Activated naive CD8-positive, alpha-beta T cell treated with anti-CD3 and anti-CD28 coated beads, Interleukin-2, amount 50 U/mL, for 24 hours (primary cell): ENCODE measurements at regions not wholly inside any gene's neighbourhood (a gene's known extent, or its start where the extent isn't known, plus 50 kb on each side); places are given as distances from the start of the nearest gene placed in this dataset.

ENCODE experiments used
- ATAC-seq: fragments of 150-1000 bp; cut with Tn5 transposase; one replicate; pipeline ENCODE4 v1.10.0; 2021
- DNase-seq: peaks from one replicate; pipeline ENCODE4 v3.0.0; 2021
- H3K27ac Mint-ChIP-seq: one replicate; pipeline ENCODE4 v1.8.0; 2021; ENCODE audit warnings: mild to moderate bottlenecking, mixed read lengths
- H3K27me3 Mint-ChIP-seq: one replicate; pipeline ENCODE4 v1.8.0; 2021; ENCODE audit warnings: mixed read lengths
- H3K36me3 Mint-ChIP-seq: one replicate; pipeline ENCODE4 v1.8.0; 2021; ENCODE audit warnings: low read depth, mixed read lengths
- H3K4me1 Mint-ChIP-seq: one replicate; pipeline ENCODE4 v1.8.0; 2021; ENCODE audit warnings: mixed read lengths
- H3K4me3 Mint-ChIP-seq: one replicate; pipeline ENCODE4 v1.8.0; 2021; ENCODE audit warnings: mild to moderate bottlenecking, moderate library complexity, mixed read lengths
- H3K9me3 Mint-ChIP-seq: one replicate; pipeline ENCODE4 v1.8.0; 2021; ENCODE audit warnings: mixed read lengths

- Mint-ChIP-seq H3K27me3 (no peaks in the 10 kb centered on the region), H3K4me3 (no peak overlapping the region), H3K9me3 (peaks cover 8% of the 10 kb centered on the region), H3K36me3 (peaks cover 7% of the 10 kb centered on the region), H3K4me1 (peaks cover 89% of the 10 kb centered on the region), H3K27ac (peak overlapping the region; percentile 84)
- DNase-seq, result no peak
- ATAC-seq, result no peak
Measured at GRCh38 chr6:137793805-137794515, 73.1 kb upstream of the TNFAIP3 start.

DNA sequence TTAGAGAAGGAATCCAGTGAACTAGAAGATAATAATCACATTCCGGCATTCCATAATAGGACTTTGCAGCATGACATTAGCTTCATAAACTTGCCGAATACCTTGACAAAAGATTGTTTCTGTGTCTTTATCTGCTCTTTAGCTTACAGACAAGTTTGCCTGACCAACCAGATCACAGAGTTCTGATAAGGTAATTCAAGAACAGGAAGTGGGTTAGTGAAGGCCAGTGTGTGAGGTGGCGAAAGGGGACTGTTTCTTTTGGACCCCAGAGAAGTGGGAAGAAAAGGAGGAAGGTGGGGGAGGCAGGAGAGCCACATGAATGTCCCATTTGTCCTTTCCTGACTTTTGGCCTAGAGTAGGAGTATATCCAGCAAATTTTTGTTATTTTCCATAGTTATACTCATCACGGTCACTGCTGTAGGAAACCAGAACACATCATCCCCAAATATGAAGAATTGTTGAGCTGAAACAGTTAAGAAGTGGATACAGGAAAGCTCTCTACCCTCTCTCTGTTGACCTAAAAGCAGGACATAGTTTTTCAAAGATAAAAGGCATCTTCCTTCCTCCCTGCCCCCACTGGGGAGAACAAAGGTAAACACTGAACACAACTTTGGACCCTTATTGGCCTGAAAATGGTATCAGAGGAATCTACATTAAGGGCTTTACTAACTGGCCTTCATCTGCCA is 72.4 kb upstream of the TNFAIP3 start:
- DNase-seq (no peak), ATAC-seq (no peak)
- no peak overlapping the region for H3K4me3 Mint-ChIP-seq

GRCh38 chr6:137795501-137795900 is 71.6 kb upstream of the TNFAIP3 start:
- ATAC-seq, result no peak
- H3K4me3 Mint-ChIP-seq, result no peak overlapping the region
- H3K4me1 Mint-ChIP-seq, result peaks cover 90% of the 10 kb centered on the region
- H3K36me3 Mint-ChIP-seq, result peaks cover 2% of the 10 kb centered on the region
- peak overlapping the region; percentile 47 for H3K27ac Mint-ChIP-seq
- H3K27me3 Mint-ChIP-seq, result no peaks in the 10 kb centered on the region
- no peak for DNase-seq
- no peaks in the 10 kb centered on the region for H3K9me3 Mint-ChIP-seq

More for the DNA sequence above, 72.4 kb upstream of the TNFAIP3 start:
- Mint-ChIP-seq H3K36me3 (peaks cover 6% of the 10 kb centered on the region), H3K9me3 (peaks cover 4% of the 10 kb centered on the region), H3K4me1 (peaks cover 90% of the 10 kb centered on the region), H3K27me3 (no peaks in the 10 kb centered on the region), H3K27ac (peak overlapping the region; percentile 24)

GRCh38 chr6:137798261-137798660 is 68.8 kb upstream of the TNFAIP3 start:
- ATAC-seq, result no peak
- H3K27ac Mint-ChIP-seq, result no peak overlapping the region
- H3K4me1 Mint-ChIP-seq, result peaks cover 80% of the 10 kb centered on the region

GRCh38 chr6:137798846-137799245 is 68.2 kb upstream of the TNFAIP3 start:
- DNase-seq (no peak), ATAC-seq (peak; percentile 58)
- no peaks in the 10 kb centered on the region for H3K36me3 Mint-ChIP-seq
- no peak overlapping the region for H3K4me3 Mint-ChIP-seq
- H3K9me3 Mint-ChIP-seq, result peaks cover 4% of the 10 kb centered on the region
- no peaks in the 10 kb centered on the region for H3K27me3 Mint-ChIP-seq
- peak overlapping the region; percentile 77 for H3K27ac Mint-ChIP-seq
- peaks cover 75% of the 10 kb centered on the region for H3K4me1 Mint-ChIP-seq

More at GRCh38 chr6:137798261-137798660, 68.8 kb upstream of the TNFAIP3 start:
- DNase-seq, result no peak
- Mint-ChIP-seq H3K9me3 (peaks cover under 1% of the 10 kb centered on the region), H3K4me3 (no peak overlapping the region), H3K36me3 (peaks cover 2% of the 10 kb centered on the region), H3K27me3 (no peaks in the 10 kb centered on the region)

DNA sequence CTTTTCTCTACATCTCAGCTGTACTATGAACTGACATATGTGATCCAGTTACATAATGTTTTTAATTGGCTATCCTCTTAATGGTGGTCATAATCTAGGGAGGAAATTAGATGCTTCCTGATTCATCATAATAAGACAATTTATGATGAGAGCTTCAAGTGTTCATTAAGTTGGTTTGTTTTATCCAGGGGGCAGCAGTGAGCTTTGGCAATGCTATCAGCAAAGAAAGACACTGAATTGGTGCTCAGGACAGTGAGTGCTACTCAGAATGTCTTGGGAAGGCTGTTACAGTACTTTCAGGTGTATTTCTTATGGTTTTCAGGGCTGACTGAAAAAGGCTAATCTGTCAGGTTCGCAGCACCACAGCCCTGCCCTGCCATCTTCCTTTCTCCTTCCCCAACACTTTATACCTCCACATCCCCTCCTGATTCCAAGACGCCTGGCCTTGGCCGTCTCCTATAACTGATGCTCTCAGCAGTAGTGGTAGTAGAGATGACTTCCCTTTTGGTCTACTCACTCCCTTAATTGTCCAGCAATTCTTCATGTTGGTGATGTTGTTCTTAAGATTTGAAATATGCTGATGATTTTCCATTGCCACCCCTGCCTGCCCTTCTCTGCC is 67.0 kb upstream of the TNFAIP3 start:
- ATAC-seq (peak; percentile 84), DNase-seq (peak; percentile 64)
- H3K4me1 Mint-ChIP-seq, result peaks cover 75% of the 10 kb centered on the region
- no peaks in the 10 kb centered on the region for H3K27me3 Mint-ChIP-seq
- no peaks in the 10 kb centered on the region for H3K36me3 Mint-ChIP-seq
- peak overlapping the region; percentile 70 for H3K27ac Mint-ChIP-seq
- no peak overlapping the region for H3K4me3 Mint-ChIP-seq
- peaks cover 4% of the 10 kb centered on the region for H3K9me3 Mint-ChIP-seq

GRCh38 chr6:137800762-137801161 is 66.3 kb upstream of the TNFAIP3 start:
- Mint-ChIP-seq H3K36me3 (no peaks in the 10 kb centered on the region), H3K4me3 (no peak overlapping the region), H3K27me3 (no peaks in the 10 kb centered on the region), H3K27ac (peak overlapping the region; percentile 70), H3K9me3 (peaks cover 4% of the 10 kb centered on the region), H3K4me1 (peaks cover 74% of the 10 kb centered on the region)
- DNase-seq (no peak), ATAC-seq (no peak)

DNA sequence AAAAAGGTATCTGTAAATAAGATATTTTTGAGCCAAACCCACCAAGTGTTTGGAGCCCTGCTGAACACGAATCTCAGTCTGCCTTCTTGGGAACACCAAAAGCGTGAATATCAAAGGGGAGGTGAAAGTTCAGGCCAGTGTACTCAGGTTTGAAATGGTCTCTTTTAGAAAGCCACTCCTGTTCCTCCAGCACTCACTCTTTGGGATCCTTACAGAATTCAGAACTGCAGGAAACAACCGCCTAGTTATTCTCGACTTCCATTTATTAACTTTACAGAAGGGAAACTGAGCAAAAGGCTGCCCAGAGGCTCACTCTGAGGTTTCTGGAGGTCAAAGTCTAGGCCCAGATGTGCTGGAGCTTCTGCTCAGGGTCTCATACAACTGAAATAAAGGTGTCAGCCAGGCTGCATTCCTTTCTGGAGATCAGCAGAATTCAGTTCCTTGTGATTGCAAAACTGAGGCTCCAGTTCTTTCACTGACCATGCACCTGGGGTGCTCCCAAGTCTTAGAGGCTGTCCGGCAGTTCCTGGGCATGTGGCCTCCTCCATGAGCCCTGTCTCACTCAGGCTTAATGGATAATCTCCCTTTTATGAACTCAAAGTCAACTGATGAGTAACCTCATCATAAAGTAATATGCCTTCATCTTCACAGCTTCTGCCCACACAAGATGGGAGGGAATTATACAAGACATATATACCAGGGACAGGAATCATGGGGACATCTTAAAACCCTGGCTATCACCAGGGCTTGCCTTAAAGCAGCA is 65.5 kb upstream of the TNFAIP3 start:
- Mint-ChIP-seq H3K36me3 (no peaks in the 10 kb centered on the region), H3K4me3 (no peak overlapping the region), H3K4me1 (peaks cover 69% of the 10 kb centered on the region), H3K27me3 (no peaks in the 10 kb centered on the region), H3K27ac (no peak overlapping the region), H3K9me3 (peaks cover 4% of the 10 kb centered on the region)
- no peak for DNase-seq
- ATAC-seq, result peak; percentile 21

- ATAC-seq, result no peak
- no peak for DNase-seq
- Mint-ChIP-seq H3K4me3 (no peak overlapping the region), H3K9me3 (peaks cover 9% of the 10 kb centered on the region), H3K36me3 (no peaks in the 10 kb centered on the region), H3K27me3 (no peaks in the 10 kb centered on the region), H3K27ac (no peak overlapping the region), H3K4me1 (peaks cover 71% of the 10 kb centered on the region)
Measured at GRCh38 chr6:137802408-137803182, 64.5 kb upstream of the TNFAIP3 start.

DNA sequence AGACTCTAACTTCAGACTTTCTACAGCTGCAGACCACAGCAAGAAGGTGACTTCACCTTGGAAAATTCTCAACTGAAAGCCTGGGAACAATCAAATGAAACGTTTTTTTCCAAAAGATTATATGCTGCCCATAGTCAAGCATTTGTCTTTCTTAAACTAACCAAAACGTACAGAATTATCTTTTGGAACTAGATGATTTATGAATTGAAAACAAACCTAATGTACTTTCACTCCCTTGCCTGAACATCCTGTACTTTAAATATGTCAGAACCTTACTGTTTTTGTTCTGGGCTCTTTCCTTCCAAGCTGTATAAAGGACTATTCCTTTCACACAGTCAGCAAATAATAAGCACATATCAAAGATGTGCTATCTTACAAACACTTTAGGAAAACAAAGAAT is 62.4 kb upstream of the TNFAIP3 start:
- Mint-ChIP-seq H3K27me3 (no peaks in the 10 kb centered on the region), H3K36me3 (no peaks in the 10 kb centered on the region), H3K4me1 (peaks cover 67% of the 10 kb centered on the region), H3K4me3 (no peak overlapping the region), H3K9me3 (peaks cover 9% of the 10 kb centered on the region), H3K27ac (peak overlapping the region; percentile 8)
- no peak for ATAC-seq
- no peak for DNase-seq

GRCh38 chr6:137805622-137806021 is 61.4 kb upstream of the TNFAIP3 start:
- no peak overlapping the region for H3K27ac Mint-ChIP-seq
- no peaks in the 10 kb centered on the region for H3K36me3 Mint-ChIP-seq
- H3K4me1 Mint-ChIP-seq, result peaks cover 65% of the 10 kb centered on the region

DNA sequence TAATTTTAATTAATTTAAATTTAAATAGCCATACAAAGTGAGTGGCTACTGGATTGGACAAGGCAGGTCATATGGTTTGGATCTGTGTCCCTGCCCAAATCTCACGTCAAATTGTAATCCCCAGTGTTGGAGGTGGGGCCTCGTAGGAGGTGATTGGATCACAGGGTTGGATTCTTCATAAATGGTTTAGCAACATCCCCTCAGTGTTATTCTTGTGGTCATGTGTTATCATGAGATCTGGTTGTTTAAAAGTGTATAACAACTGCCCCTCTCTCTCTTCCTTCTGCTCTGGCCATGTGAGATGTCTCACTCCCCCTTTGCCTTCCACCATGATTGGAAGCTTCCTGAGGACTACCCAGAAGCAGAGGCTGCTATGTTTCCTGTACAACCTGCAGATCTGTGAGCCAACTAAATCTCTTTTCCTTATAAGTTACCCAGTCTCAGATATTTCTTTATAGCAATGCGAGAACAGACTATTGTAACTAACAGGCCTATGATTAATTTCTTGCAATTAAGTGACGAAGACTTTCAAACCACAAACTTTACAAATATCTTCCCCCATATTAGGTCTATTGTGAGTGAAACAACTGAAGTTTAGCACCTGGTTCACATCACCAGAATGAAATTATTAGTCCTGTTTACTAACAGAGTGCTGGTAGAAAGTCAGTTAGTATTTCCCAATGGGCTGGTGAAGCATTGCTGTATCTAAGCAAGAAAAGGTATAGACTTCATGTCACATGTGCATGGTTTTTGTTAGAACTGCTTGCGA is 60.0 kb upstream of the TNFAIP3 start:
- Mint-ChIP-seq H3K27me3 (no peaks in the 10 kb centered on the region), H3K9me3 (peaks cover 9% of the 10 kb centered on the region), H3K4me3 (no peak overlapping the region), H3K27ac (no peak overlapping the region), H3K4me1 (peaks cover 67% of the 10 kb centered on the region), H3K36me3 (no peaks in the 10 kb centered on the region)
- ATAC-seq (no peak), DNase-seq (no peak)

More at GRCh38 chr6:137805622-137806021, 61.4 kb upstream of the TNFAIP3 start:
- peaks cover 9% of the 10 kb centered on the region for H3K9me3 Mint-ChIP-seq
- H3K27me3 Mint-ChIP-seq, result no peaks in the 10 kb centered on the region
- no peak overlapping the region for H3K4me3 Mint-ChIP-seq
- DNase-seq, result no peak
- no peak for ATAC-seq

DNA sequence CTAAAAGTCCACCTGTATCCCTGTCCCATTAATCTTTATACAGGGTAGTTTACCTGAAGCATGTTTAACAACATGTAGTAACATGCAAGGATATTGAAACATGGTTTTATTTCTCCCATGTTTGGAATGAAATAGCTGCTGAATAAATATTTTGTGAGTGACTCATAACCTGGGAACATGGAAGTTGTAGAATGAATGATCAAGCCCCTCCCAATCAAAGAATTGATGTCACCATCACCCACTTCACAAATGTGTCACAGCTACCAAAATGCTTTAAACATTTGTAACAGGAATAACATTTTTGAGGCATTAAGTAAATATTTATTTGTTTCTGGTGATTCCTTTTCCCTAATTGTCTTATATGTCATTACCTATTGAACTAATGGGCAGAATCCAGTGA is 58.9 kb upstream of the TNFAIP3 start:
- Mint-ChIP-seq H3K9me3 (peaks cover 9% of the 10 kb centered on the region), H3K27me3 (no peaks in the 10 kb centered on the region), H3K27ac (no peak overlapping the region), H3K4me1 (peaks cover 76% of the 10 kb centered on the region), H3K36me3 (no peaks in the 10 kb centered on the region), H3K4me3 (no peak overlapping the region)
- DNase-seq (no peak), ATAC-seq (no peak)
